ENCODE measurements at regions not wholly inside any gene's neighbourhood (a gene's known extent, or its start where the extent isn't known, plus 50 kb on each side); places are given as distances from the start of the nearest gene placed in this dataset.
A peak's percentile ranks its signal among the peaks of the same experiment; 100 is the strongest.
"Not testable (repeated sequence)": the region's sequence is repeated elsewhere in the genome, so short reads cannot be mapped to it uniquely, and the experiment has no call there.

DNA sequence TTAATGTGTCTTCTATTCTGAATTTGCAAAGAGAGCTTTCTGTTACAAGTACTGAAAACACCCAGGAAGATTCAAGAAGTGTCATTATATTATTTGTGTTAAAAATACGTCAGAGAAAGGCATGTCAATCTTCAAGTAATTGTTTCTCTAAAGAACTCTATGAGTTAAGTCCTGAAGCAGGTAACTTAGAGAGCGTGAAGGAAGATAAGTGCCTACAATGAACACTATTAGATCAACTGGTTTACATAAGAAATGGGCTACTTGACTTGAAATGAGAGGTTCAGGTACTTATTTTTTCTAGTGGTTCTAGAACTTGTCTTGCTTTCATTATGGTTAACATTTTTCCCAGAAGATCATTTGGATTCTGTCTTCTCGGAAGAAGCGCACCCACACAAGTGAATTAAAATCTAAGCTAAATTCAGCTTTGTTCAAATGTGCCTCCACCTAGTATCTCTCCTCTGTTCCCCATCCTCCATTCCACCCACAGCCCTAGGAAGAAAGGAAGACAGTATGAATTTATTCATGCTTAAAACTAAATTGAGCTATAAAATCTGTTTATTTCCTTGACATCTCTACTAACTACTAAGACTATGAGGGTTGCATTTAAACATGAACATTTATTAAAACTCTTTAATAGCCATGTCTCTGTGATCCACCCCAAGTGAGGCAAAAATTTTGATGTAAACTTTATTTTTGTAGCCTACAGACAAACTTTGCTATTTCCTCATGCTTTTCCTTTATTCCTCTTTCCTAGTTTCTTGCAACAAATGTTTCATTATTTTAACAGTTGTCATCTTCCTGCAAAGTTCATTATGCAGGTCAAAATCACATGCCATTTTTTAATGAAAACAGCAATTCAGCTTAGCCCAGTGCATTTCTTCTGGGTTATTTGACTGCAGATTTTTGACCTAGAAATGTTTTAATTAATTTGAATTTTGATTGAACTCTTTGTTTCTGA lies 206.8 kb downstream of the KCNJ2 start:
- DNase-seq = no peak

DNA sequence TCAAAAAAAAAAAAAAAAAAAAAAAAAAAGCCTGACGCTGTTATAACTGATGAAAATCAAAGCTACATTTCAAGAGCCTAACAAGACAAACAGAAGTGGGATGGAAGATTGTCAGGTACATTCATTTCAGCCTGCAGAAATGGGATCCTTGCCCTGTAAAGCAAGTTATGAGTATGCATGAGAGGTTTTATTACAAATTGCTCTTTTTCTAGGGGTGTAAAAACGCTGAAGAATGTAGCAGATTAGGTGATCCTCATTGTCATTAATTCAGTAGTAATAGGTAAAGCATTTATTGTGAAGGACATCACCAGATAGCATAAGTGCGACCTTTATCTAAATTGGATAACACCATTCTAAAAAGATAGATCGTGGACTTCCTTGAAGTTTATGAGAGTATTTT lies 208.3 kb downstream of the KCNJ2 start:
- no peak for DNase-seq

- DNase-seq = no peak
Measured at GRCh38 chr17:70378076-70378475, 208.7 kb downstream of the KCNJ2 start.

GRCh38 chr17:70379945-70380344 lies 210.6 kb downstream of the KCNJ2 start:
- DNase-seq = no peak

GRCh38 chr17:70381916-70382315 lies 212.6 kb downstream of the KCNJ2 start:
- DNase-seq = not testable (repeated sequence)

DNA sequence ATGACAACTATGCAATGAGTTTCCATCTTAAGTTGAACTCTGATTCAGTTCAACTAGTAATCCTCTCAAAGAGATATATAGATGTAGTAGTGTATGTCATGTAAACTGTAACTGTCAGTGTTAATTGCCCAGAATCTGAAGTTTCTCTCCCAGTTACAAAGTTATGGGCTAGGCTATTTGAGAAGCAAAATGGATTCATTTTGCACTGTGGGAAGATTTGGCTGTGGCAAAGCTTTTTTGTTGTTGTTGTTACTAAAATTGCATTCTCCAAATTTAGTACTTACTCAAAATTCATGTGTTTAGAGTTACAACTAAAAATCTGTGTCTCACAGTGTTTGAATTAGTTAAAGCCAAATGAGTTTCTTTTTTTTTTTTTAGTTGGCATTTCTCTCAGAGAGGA lies 219.0 kb downstream of the KCNJ2 start:
- DNase-seq = no peak

GRCh38 chr17:70389232-70389757 lies 220.0 kb downstream of the KCNJ2 start:
- DNase-seq = not testable (repeated sequence)

DNA sequence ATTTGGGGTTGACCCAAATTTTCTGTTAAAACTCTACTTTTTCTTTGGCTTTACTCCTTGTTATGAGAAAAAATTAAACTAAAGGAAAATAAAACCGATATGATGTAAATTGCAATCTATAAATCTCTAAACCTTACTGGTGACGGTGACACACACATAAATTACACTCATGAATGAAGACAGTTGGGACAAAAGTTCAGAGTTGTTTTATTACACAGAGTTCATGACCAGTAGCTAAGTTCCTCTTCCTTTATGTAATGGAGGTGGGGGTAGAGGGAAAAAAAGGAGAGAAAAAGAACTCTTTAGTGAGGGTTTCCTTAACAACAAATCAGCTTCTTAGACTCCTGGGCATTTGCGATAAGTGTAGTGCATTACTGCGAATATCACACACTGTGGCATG lies 220.7 kb downstream of the KCNJ2 start:
- no peak for DNase-seq

- no peak for DNase-seq
Measured at GRCh38 chr17:70394473-70395232, 225.3 kb downstream of the KCNJ2 start.

DNA sequence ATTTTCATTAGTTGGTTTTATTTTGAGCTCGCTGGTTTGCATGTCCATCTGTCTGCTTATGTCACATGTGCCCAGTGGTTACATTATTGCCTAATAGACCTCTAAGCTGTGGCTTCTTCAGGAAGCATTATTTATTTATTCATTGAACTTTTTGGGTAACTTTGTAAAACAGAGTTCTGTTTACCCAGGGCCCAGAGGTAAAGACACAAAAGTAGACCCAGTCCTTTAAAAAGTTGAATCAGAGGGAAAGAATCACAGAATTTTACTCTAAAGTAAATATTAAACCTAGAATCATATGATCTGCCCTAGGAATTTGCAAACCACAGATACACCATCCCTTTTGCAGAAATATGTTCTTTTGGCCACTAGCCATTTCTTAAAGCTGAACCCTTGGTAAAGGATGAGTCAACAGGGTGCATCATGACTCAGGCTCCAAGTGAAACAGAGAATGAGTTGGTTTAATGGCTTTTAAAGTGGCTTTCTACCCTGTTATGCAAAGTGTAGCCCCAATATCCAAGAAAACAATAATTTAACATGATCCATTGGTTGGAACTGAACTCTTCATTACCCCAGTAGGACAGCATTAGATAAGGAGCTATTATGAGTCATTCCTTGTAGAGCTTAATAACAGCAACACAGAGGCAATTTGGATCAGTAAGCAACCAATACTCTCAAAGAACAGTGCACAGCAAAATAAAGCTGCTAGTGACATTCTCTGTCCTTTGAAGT lies 236.3 kb downstream of the KCNJ2 start:
- peak; percentile 97 for DNase-seq

DNA sequence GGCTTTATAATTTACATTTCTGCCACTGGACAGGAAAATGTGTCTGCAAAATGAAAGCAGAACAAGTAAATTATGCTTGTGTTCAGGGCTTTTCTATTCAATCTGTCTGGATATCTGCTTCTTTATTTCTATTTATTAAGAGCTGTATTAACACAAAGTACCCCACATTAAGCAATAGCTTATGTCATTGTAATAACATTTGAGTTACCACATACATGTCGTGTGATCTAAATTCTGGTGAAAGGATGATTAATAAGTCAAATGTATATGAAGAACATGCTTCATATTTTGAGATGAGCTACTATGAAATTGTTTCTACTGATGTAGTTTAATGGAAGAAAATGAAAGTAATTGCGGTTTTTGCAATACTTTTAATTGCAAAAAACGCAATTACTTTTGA lies 238.2 kb downstream of the KCNJ2 start:
- peak; percentile 40 for DNase-seq

DNA sequence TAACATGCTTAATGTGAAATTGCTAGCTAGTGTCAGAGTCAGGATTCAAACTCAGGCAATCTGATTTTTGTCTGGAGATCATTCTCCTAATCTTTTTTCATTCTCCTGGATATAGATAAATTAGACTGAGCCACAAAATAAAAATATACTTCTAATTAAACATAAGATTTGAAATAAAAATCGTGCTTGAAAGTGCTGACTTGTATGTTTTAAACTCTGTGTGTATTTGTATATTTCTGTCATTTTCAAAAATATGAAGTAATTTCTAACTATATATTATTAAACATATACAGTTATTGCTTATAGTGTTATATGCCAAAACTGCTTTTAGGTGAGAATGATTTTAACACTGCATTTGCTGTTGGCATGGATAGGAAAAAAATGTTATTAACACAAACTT lies 239.4 kb downstream of the KCNJ2 start:
- no peak for DNase-seq

DNA sequence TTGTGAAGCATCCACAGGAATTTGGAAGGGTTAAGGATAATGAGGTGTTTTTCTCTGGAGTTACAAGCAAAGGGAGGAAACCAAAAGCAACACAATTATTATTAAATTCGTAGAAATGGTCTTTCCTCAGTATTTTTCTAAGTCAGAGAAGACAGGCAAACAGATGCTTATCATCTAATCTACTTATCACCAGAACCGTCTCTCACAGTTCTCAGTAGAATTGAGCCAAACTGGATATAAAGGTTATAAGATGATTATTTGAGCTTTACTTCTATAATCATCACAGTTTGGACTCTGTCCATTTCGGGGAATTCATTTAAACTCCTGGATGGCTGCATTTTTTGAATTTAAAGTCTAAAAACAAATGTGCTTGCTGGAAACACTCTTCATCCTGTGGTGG lies 245.0 kb downstream of the KCNJ2 start:
- no peak for DNase-seq

- DNase-seq = peak; percentile 81
Measured at GRCh38 chr17:70420861-70421445, 251.6 kb downstream of the KCNJ2 start.

GRCh38 chr17:70422862-70423261 lies 253.5 kb downstream of the KCNJ2 start:
- DNase-seq = no peak

DNA sequence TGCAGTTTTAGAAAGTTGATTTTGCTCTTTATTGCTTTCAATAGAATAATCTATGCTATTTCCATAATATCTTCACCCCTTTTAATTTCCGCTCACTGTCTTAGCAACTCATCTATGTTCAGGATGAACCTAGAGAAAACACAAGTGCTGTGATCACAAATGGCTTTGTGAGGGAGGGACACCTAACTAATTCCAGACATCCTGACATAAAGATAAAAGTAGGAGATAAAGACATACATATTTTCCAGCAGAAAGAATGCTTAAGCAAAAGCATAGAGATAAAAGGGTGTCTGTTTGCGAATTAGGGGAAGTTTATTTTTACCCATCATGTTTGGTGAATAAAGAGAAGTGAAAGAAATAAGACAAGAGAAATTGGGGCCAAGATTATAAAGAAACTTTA lies 254.2 kb downstream of the KCNJ2 start:
- DNase-seq = no peak

DNA sequence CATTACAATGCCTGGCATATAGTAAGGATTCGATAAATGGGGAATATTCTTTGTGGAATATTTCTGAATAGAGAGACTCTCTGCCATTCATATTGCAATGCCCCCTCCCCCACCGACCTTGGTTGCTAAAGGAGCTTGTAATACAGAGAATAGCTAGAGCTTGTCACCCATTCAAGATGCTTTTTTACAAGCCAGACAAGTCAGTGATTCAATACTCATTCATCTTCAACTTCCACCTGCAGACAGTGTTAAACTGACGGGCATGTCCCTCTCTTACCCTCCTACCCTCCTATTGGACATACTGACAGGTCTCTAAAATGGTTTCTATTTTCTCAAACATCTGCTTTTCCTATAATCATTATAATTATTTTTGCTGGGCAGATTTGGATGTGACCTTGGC lies 257.4 kb downstream of the KCNJ2 start:
- no peak for DNase-seq

DNA sequence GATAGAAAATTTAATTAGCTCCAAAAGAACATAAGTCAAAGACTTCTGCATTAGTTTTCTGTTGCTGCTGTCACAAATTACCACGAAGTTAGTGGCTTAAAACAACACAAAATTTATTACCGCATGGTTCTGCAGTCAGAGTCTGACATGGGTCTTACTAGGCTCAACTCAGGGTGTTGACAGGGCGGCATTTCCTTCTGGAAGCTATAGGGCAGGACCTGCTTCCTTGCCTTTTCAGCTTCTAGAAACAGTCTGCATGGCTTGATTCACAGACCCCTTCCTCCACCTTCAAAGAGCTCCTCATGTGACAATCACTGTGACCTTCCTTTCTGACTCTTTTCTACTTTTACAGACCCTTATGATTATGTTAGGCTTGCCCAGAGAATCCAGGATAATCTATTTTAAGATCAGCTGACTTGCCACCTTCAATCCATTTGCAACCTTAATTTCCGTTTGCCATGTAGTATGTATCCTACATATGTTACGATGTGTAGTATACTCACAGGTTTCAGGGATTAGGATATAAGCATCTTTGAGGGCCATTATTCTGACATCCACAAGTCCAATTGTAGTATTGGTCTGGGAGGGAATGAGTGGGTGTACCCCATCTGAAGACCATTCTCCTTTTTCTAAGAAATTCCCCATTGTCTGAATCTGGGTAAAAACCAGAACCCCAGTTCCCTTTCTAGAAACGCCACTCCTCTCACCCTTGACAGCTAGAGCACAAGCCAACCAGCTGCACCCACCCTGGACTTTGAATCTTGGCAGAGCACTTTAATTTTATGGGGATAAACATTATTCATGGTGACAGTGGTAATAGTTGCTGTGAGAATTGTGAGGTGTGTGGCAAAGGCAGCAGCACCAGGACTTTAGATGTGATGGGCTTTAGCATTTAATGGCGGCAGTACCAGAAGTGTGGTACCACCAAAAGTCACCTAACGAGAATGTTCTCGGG lies 265.5 kb downstream of the KCNJ2 start:
- DNase-seq = no peak

DNA sequence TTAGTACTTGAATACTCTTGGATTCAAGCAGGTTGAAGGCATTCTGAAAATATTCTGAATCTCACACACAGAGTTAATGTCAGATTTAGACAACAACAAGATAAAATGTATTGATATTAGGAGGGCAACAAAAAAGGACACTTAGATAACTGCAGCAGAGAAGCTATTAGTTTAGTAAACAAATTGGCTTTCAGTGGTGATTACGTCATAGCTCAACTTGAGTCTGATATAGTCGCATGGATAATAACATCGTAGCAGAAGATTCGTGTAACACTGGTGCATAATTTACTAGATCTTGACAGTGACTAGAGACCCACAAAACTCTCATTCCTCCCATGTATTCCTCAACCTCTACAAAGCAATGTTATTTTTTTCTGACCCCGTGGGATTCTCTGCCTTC lies 268.3 kb downstream of the KCNJ2 start:
- DNase-seq = no peak

GRCh38 chr17:70446446-70446845 lies 277.1 kb downstream of the KCNJ2 start:
- no peak for DNase-seq

DNA sequence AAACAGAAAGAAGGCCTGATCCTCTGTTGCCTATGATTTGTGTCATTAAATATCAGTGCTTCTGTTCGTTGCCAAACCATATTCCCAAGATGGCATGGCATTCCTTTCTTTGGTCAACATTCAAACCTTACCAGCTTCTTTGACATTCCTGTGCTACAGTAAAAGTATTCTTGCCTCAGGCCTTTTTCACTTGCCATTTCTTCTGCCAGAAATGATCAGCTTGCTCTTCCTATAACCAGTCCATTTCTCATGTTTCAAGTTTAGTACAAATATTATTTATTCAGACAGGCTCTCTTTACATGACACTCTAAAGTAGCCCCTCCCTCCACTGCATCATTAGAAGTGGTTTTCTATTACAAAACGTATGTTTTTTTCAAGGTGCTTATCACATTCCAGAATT lies 278.3 kb downstream of the KCNJ2 start:
- DNase-seq = no peak

GRCh38 chr17:70453075-70453474 lies 283.7 kb downstream of the KCNJ2 start:
- not testable (repeated sequence) for DNase-seq
